ENCODE measurements at regions not wholly inside any gene's neighbourhood (a gene's known extent, or its start where the extent isn't known, plus 50 kb on each side); places are given as distances from the start of the nearest gene placed in this dataset.

DNA sequence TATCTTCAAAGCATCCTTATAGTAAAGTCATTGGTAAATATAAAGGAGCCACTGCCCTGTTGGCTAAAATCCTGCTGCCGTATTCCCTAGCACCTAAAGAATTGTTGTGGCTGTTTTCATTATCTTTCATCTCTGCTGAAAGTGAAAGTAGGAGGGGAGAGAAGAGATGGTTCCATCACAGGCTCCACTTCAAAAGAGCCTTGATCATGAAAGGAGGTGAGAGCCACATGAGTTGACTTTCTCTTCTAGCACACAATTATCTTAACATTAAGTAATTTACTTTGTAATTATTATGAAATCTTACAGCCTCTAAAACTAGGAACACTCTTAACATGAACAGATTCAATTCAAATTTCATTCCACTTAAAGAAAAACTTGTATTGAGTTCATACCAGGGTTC, 1050.9 kb upstream of the LRRTM1 start:
- TF ChIP-seq EZH2 (IDR thresholded peaks at IDR 0.05; ENCODE audit: low read length, unreplicated experiment) (no peak), CTCF (conservative IDR thresholded peaks at IDR 0.05; ENCODE audit: low read depth, low read length) (no peak), EZH2phosphoT487 (IDR thresholded peaks at IDR 0.05; ENCODE audit: borderline replicate concordance, low read length) (no peak)
- H3K9ac ChIP-seq (ENCODE audit: low read length), result no peak overlapping the region
- intact Hi-C loops (cut with micrococcal nuclease), result no loop called here
- H4K20me1 ChIP-seq (ENCODE audit: low read length), result no peaks in the 10 kb centered on the region
- H3K27ac ChIP-seq (ENCODE audit: low read length), result no peak overlapping the region
- H3K4me1 ChIP-seq (ENCODE audit: insufficient read depth, low read length), result no peaks in the 10 kb centered on the region
- CTCF ChIA-PET, result no interaction called here
- DNase-seq (no peak), ATAC-seq (no peak)
- POLR2A ChIA-PET (ENCODE audit: unreplicated experiment), result no interaction called here
- no peaks in the 10 kb centered on the region for H3K9me3 ChIP-seq (ENCODE audit: low read length)
- no peak overlapping the region for H3K4me2 ChIP-seq (ENCODE audit: low read length)
- H2AFZ ChIP-seq (ENCODE audit: low read length), result no peak overlapping the region
- no peak overlapping the region for H3K4me3 ChIP-seq (ENCODE audit: low read length)
- H3K79me2 ChIP-seq (ENCODE audit: low read length), result no peaks in the 10 kb centered on the region
- H3F3A ChIP-seq (ENCODE audit: low read length, unreplicated experiment), result no peaks in the 10 kb centered on the region
- no peaks in the 10 kb centered on the region for H3K9me2 ChIP-seq (replicated peaks; ENCODE audit: low read length)
- no peaks in the 10 kb centered on the region for H3K27me3 ChIP-seq (ENCODE audit: low read length)
- no TSS peak for BruUV-seq (replicated peaks)
- H3K36me3 ChIP-seq (ENCODE audit: low read depth, low read length), result no peaks in the 10 kb centered on the region

DNA sequence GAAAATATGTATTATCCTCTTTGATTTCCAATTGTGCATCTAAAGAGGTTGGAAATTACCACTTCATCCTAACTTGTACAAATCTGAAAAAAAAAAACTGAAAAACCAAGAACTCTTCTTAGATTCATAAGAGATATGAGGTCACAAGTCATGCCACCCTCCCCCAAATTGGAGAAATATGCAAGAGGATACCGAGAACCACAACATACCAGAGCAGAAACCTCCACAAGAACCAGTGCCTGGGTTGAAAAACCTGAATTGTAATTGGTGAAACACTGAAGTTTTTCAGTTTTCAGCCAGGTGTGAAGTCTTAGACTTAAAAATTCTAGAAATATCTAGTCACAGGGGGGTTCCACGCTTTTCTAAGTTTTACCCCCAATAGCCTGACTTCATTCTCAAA, 1029.5 kb upstream of the LRRTM1 start:
- H3K9me3 ChIP-seq (ENCODE audit: low read length), result no peaks in the 10 kb centered on the region
- H4K20me1 ChIP-seq (ENCODE audit: low read length), result no peaks in the 10 kb centered on the region
- H2AFZ ChIP-seq (ENCODE audit: low read length), result no peak overlapping the region
- no peak overlapping the region for H3K4me2 ChIP-seq (ENCODE audit: low read length)
- H3K9me2 ChIP-seq (replicated peaks; ENCODE audit: low read length), result no peaks in the 10 kb centered on the region
- ATAC-seq (no peak), DNase-seq (no peak)
- no peak overlapping the region for H3K4me3 ChIP-seq (ENCODE audit: low read length)
- no peaks in the 10 kb centered on the region for H3K36me3 ChIP-seq (ENCODE audit: low read depth, low read length)
- H3K27ac ChIP-seq (ENCODE audit: low read length), result no peak overlapping the region
- ChIA-PET CTCF (no interaction called here), POLR2A (ENCODE audit: unreplicated experiment) (no interaction called here)
- H3K4me1 ChIP-seq (ENCODE audit: insufficient read depth, low read length), result no peaks in the 10 kb centered on the region
- no peaks in the 10 kb centered on the region for H3K27me3 ChIP-seq (ENCODE audit: low read length)
- H3K79me2 ChIP-seq (ENCODE audit: low read length), result no peaks in the 10 kb centered on the region
- BruUV-seq (replicated peaks), result no TSS peak
- TF ChIP-seq CTCF (conservative IDR thresholded peaks at IDR 0.05; ENCODE audit: low read depth, low read length), result no peak
- no peak for TF ChIP-seq EZH2 (IDR thresholded peaks at IDR 0.05; ENCODE audit: low read length, unreplicated experiment)
- TF ChIP-seq EZH2phosphoT487 (IDR thresholded peaks at IDR 0.05; ENCODE audit: borderline replicate concordance, low read length), result no peak
- intact Hi-C loops (cut with micrococcal nuclease), result no loop called here
- H3F3A ChIP-seq (ENCODE audit: low read length, unreplicated experiment), result no peaks in the 10 kb centered on the region
- H3K9ac ChIP-seq (ENCODE audit: low read length), result no peak overlapping the region

DNA sequence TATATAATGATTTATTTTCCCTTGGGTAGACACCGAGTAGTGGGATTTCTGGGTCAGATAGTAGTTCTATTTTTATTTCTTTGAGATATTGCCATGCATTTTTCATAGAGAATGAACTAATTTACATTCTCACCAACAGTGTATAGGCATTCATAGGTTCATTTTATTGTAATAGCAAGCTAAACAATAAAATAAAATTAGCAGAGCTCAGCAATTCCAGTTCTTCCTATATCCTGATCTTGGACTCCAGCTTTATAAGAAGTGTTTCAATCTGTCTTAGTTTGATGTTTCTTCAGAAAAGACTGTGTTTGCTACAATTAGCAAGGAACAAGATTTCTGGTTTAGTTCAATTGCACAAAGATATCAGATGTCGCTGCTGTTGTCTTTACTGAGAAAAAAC, 1024.4 kb upstream of the LRRTM1 start:
- H3K27ac ChIP-seq (ENCODE audit: low read length), result no peak overlapping the region
- POLR2A ChIA-PET (ENCODE audit: unreplicated experiment), result no interaction called here
- no peak overlapping the region for H3K9ac ChIP-seq (ENCODE audit: low read length)
- ATAC-seq, result no peak
- H3K9me3 ChIP-seq (ENCODE audit: low read length), result no peaks in the 10 kb centered on the region
- H3F3A ChIP-seq (ENCODE audit: low read length, unreplicated experiment), result no peaks in the 10 kb centered on the region
- no TSS peak for BruUV-seq (replicated peaks)
- H3K27me3 ChIP-seq (ENCODE audit: low read length), result no peaks in the 10 kb centered on the region
- DNase-seq, result no peak
- no peaks in the 10 kb centered on the region for H3K79me2 ChIP-seq (ENCODE audit: low read length)
- CTCF ChIA-PET, result no interaction called here
- H3K4me3 ChIP-seq (ENCODE audit: low read length), result no peak overlapping the region
- TF ChIP-seq EZH2phosphoT487 (IDR thresholded peaks at IDR 0.05; ENCODE audit: borderline replicate concordance, low read length), result no peak
- no peak for TF ChIP-seq EZH2 (IDR thresholded peaks at IDR 0.05; ENCODE audit: low read length, unreplicated experiment)
- no peak for TF ChIP-seq CTCF (conservative IDR thresholded peaks at IDR 0.05; ENCODE audit: low read depth, low read length)
- no peaks in the 10 kb centered on the region for H3K36me3 ChIP-seq (ENCODE audit: low read depth, low read length)
- H4K20me1 ChIP-seq (ENCODE audit: low read length), result no peaks in the 10 kb centered on the region
- H3K9me2 ChIP-seq (replicated peaks; ENCODE audit: low read length), result no peaks in the 10 kb centered on the region
- H3K4me1 ChIP-seq (ENCODE audit: insufficient read depth, low read length), result no peaks in the 10 kb centered on the region
- no peak overlapping the region for H3K4me2 ChIP-seq (ENCODE audit: low read length)
- no peak overlapping the region for H2AFZ ChIP-seq (ENCODE audit: low read length)
- intact Hi-C loops (cut with micrococcal nuclease), result no loop called here
